ENCODE measurements at regions not wholly inside any gene's neighbourhood (a gene's known extent, or its start where the extent isn't known, plus 50 kb on each side); places are given as distances from the start of the nearest gene placed in this dataset.

DNA sequence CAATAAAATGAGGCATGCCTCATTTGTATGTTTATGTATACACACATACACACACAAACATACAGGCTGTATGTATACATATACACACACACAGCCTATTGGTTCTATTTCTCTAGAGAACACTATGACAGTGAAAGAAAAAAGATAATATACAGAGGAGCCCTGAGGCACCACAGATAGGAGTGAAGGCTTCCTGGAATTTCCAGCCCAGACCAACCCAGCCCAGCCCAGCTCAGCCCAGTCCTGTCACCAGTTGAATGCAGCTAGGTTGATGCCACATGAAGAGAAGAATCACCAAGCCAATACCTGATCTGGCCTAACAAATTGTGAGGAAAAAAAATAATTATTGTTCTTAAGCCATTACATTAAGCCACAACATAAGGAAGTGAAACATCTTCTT is 126.9 kb upstream of the PDE4D start:
- TF ChIP-seq, protein P1, sequence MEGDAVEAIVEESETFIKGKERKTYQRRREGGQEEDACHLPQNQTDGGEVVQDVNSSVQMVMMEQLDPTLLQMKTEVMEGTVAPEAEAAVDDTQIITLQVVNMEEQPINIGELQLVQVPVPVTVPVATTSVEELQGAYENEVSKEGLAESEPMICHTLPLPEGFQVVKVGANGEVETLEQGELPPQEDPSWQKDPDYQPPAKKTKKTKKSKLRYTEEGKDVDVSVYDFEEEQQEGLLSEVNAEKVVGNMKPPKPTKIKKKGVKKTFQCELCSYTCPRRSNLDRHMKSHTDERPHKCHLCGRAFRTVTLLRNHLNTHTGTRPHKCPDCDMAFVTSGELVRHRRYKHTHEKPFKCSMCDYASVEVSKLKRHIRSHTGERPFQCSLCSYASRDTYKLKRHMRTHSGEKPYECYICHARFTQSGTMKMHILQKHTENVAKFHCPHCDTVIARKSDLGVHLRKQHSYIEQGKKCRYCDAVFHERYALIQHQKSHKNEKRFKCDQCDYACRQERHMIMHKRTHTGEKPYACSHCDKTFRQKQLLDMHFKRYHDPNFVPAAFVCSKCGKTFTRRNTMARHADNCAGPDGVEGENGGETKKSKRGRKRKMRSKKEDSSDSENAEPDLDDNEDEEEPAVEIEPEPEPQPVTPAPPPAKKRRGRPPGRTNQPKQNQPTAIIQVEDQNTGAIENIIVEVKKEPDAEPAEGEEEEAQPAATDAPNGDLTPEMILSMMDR (IDR thresholded peaks at IDR 0.05) = no peak
- no peak for TF ChIP-seq ZFX (IDR thresholded peaks at IDR 0.05; ENCODE audit: borderline replicate concordance)
